ENCODE measurements at regions not wholly inside any gene's neighbourhood (a gene's known extent, or its start where the extent isn't known, plus 50 kb on each side); places are given as distances from the start of the nearest gene placed in this dataset.

DNA sequence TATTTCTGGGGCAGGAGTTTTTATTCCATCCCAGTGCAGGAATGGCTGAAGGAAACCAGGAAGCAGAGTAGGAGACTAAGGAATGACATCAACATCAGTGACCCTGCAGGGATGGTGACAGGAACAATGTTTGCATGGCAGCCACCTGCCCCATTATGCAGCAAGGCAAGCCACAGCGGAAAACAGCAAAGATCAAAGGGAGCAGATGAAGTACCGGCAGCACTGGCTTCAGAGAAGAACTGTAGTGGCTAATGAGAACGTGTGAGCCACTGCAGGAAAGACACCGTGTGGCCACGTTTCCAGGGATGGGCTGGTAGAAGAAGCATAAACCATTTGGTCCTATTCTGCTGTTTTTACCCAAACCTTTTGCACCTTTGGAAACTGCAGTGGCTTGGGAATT is 52.9 kb upstream of the TAB2 start:
- TF ChIP-seq, protein P1, sequence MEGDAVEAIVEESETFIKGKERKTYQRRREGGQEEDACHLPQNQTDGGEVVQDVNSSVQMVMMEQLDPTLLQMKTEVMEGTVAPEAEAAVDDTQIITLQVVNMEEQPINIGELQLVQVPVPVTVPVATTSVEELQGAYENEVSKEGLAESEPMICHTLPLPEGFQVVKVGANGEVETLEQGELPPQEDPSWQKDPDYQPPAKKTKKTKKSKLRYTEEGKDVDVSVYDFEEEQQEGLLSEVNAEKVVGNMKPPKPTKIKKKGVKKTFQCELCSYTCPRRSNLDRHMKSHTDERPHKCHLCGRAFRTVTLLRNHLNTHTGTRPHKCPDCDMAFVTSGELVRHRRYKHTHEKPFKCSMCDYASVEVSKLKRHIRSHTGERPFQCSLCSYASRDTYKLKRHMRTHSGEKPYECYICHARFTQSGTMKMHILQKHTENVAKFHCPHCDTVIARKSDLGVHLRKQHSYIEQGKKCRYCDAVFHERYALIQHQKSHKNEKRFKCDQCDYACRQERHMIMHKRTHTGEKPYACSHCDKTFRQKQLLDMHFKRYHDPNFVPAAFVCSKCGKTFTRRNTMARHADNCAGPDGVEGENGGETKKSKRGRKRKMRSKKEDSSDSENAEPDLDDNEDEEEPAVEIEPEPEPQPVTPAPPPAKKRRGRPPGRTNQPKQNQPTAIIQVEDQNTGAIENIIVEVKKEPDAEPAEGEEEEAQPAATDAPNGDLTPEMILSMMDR (IDR thresholded peaks at IDR 0.05): no peak
- no peak for TF ChIP-seq POLR2AphosphoS5 (IDR thresholded peaks at IDR 0.05)
- H3K4me3 ChIP-seq: no peak overlapping the region
- no peak for DNase-seq (ENCODE audit: low spot score)
- no peaks in the 10 kb centered on the region for H3K36me3 ChIP-seq
- WGBS: 59% methylated on average over 5 of the region's 5 CpGs
- H3K27ac ChIP-seq: no peak overlapping the region
- H3K4me1 ChIP-seq (replicated peaks): no peaks in the 10 kb centered on the region
- H3K27me3 ChIP-seq (replicated peaks; ENCODE audit: insufficient read depth): no peaks in the 10 kb centered on the region
- intact Hi-C loops (cut with DNase I): no loop called here
- no peaks in the 10 kb centered on the region for H3K9me3 ChIP-seq

- no peak overlapping the region for H3K27ac ChIP-seq
- H3K27me3 ChIP-seq (replicated peaks; ENCODE audit: insufficient read depth): no peaks in the 10 kb centered on the region
- DNase-seq (ENCODE audit: low spot score): no peak
- TF ChIP-seq, protein P1 (IDR thresholded peaks at IDR 0.05): no peak
- TF ChIP-seq POLR2A (IDR thresholded peaks at IDR 0.05) (no peak), POLR2AphosphoS5 (IDR thresholded peaks at IDR 0.05) (no peak)
- no peaks in the 10 kb centered on the region for H3K4me1 ChIP-seq (replicated peaks)
- intact Hi-C loops (cut with DNase I): no loop called here
- no peaks in the 10 kb centered on the region for H3K9me3 ChIP-seq
- H3K36me3 ChIP-seq: no peaks in the 10 kb centered on the region
- no peak overlapping the region for H3K4me3 ChIP-seq
- 76% methylated on average over 7 of the region's 7 CpGs for WGBS
These were observed 51.6 kb upstream of the TAB2 start for GRCh38 chr6:149265945-149266344.

DNA sequence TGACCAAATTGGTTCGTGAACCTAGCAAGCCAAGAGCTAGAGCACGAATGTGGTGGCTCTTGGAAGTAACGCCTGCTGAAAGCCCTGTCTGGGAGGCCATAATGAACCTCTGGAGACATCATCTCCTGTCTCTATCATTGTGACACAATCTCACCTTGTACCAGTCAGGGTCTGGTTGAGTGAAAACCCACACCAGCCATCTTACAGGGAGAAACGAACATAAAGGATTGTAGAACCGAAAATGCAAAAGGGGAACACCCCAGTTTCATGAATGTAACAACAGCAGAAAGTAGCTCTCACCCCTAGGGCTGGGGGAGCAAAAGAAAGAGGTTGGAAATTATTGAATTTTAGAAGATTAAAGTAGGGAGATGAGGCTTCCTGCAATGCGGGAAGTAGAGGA is 50.9 kb upstream of the TAB2 start:
- intact Hi-C loops (cut with DNase I): no loop called here
- 73% methylated on average over 6 of the region's 6 CpGs for WGBS
- H3K27ac ChIP-seq: no peak overlapping the region
- H3K36me3 ChIP-seq: no peaks in the 10 kb centered on the region
- H3K9me3 ChIP-seq: no peaks in the 10 kb centered on the region
- no peak for DNase-seq (ENCODE audit: low spot score)
- TF ChIP-seq POLR2A (IDR thresholded peaks at IDR 0.05) (no peak), POLR2AphosphoS5 (IDR thresholded peaks at IDR 0.05) (no peak)
- TF ChIP-seq, protein P1 (IDR thresholded peaks at IDR 0.05): no peak
- H3K4me1 ChIP-seq (replicated peaks): no peaks in the 10 kb centered on the region
- no peaks in the 10 kb centered on the region for H3K27me3 ChIP-seq (replicated peaks; ENCODE audit: insufficient read depth)
- no peak overlapping the region for H3K4me3 ChIP-seq

DNA sequence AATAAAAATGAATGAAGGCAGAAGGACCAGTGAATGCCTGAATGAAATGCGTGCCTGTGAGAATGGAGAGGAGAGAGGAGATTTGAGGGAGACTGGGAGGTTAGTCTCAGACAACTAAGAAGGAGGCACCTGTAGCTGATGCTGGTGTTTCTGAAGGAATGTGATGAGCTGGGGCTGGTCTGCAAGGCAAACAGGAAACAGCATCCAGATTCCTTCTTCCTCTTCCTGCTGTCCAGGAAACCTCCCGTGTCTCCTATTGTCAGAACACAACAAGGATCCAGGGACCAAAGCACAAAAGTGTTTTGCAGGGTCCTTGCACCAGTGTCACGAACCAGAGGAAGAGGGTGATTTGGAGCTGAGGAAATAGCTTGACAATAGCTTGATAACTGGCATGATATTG is 50.4 kb upstream of the TAB2 start:
- Histone ChIP-seq H3K36me3 (no peaks in the 10 kb centered on the region), H3K9me3 (no peaks in the 10 kb centered on the region), H3K4me1 (replicated peaks) (no peaks in the 10 kb centered on the region), H3K27me3 (replicated peaks; ENCODE audit: insufficient read depth) (no peaks in the 10 kb centered on the region), H3K4me3 (no peak overlapping the region), H3K27ac (no peak overlapping the region)
- DNase-seq (ENCODE audit: low spot score): no peak
- WGBS: 86% methylated on average over 3 of the region's 3 CpGs
- no peak for TF ChIP-seq POLR2A (IDR thresholded peaks at IDR 0.05)
- TF ChIP-seq POLR2AphosphoS5 (IDR thresholded peaks at IDR 0.05): no peak
- TF ChIP-seq, protein P1 (IDR thresholded peaks at IDR 0.05): no peak
- intact Hi-C loops (cut with DNase I): no loop called here

- H3K27ac ChIP-seq: no peak overlapping the region
- TF ChIP-seq POLR2A (IDR thresholded peaks at IDR 0.05) (no peak), POLR2AphosphoS5 (IDR thresholded peaks at IDR 0.05) (no peak)
- TF ChIP-seq, protein P1 (IDR thresholded peaks at IDR 0.05): no peak
- no peaks in the 10 kb centered on the region for H3K9me3 ChIP-seq
- no peak for DNase-seq (ENCODE audit: low spot score)
- intact Hi-C loops (cut with DNase I): no loop called here
- no peaks in the 10 kb centered on the region for H3K4me1 ChIP-seq (replicated peaks)
- no peak overlapping the region for H3K4me3 ChIP-seq
- WGBS: 85% methylated on average over 12 of the region's 12 CpGs
- H3K27me3 ChIP-seq (replicated peaks; ENCODE audit: insufficient read depth): no peaks in the 10 kb centered on the region
- H3K36me3 ChIP-seq: no peaks in the 10 kb centered on the region
These were observed 49.9 kb upstream of the TAB2 start for GRCh38 chr6:149267513-149268043.
